HepG2 (cell line): ENCODE measurements at regions not wholly inside any gene's neighbourhood (a gene's known extent, or its start where the extent isn't known, plus 50 kb on each side); places are given as distances from the start of the nearest gene placed in this dataset.

ENCODE experiments used
- ATAC-seq: fragments of 200-7000 bp; cut with Tn5 transposase; 3 replicates; pipeline ENCODE4 v1.9.1; 2020; ENCODE audit warnings: mild to moderate bottlenecking, moderate library complexity
- BruUV-seq: library from RNA; stranded (reverse); fragments of 400-500 nt; replicated peaks from 2 replicates; lab custom pipeline; 2021; lab: Mats Ljungman, UMichigan
- CTCF ChIA-PET: fragments of 300-600 bp; formaldehyde crosslinking; extraction: SDS; loops from one replicate; lab custom pipeline; 2021; ENCODE audit warnings: low total read pairs, inconsistent platforms, low intra/inter-chr PET ratio; lab: Yijun Ruan, JAX
- POLR2A ChIA-PET: fragments of 350-600 bp; sonication (Branson Sonifier 250); formaldehyde crosslinking; loops from one replicate; lab custom pipeline; 2020; ENCODE audit warnings: antibody characterized with exemption, inconsistent platforms; lab: Yijun Ruan, JAX
- DNase-seq: peaks from one replicate; pipeline ENCODE4 v3.0.0-alpha.2; 2015; ENCODE audit warnings: low spot score
- FAIRE-seq: peaks from 3 replicates; lab custom pipeline; 2011; peaks lifted over from hg19 to GRCh38; lab: Jason Lieb, UNC
- H2AFZ ChIP-seq: one replicate; pipeline ENCODE4 v1.6.1; 2011; ENCODE audit warnings: low read length, inconsistent platforms
- H3K27ac ChIP-seq: fragments of 300-600 bp; 3 replicates; pipeline ENCODE4 v1.8.0; 2011; ENCODE audit warnings: mixed run types, mild to moderate bottlenecking, mixed read lengths, low read length, inconsistent platforms; ENCODE audit not compliant: insufficient read depth; ENCODE audit errors: extremely low read length
- H3K27me3 ChIP-seq, 2 experiments: fragments of 200-600 bp in 1 of 2; 2 replicates in 1 of 2; 3 replicates in 1 of 2; pipeline versions ENCODE4 v1.6.0 to v1.8.0; 2011; ENCODE audit warnings: low read length in 2 of 2, mild to moderate bottlenecking in 2 of 2, moderate library complexity in 2 of 2, inconsistent platforms in 1 of 2; ENCODE audit not compliant: insufficient read depth in 2 of 2, control insufficient read depth in 1 of 2
- H3K36me3 ChIP-seq, 2 experiments: fragments of 200-600 bp in 1 of 2; replicated peaks in 1 of 2; 2 replicates in 1 of 2; 3 replicates in 1 of 2; pipeline versions ENCODE4 v1.5.1 to v1.8.0; 2011; ENCODE audit warnings: low read length in 2 of 2, inconsistent platforms in 1 of 2; ENCODE audit not compliant: insufficient read depth in 2 of 2, control insufficient read depth in 1 of 2
- H3K4me1 ChIP-seq: 2 replicates; pipeline ENCODE4 v1.5.1; 2012; ENCODE audit warnings: low read length, inconsistent platforms; ENCODE audit not compliant: insufficient read depth
- H3K4me2 ChIP-seq: 2 replicates; pipeline ENCODE4 v1.6.0; 2011; ENCODE audit warnings: low read depth, low read length, inconsistent platforms
- H3K4me3 ChIP-seq, 3 experiments: fragments of 200-600 bp in 1 of 3; sonication (generic), shearing (Covaris generic) in 1 of 3; replicated peaks in 1 of 3; 2 replicates each; pipeline ENCODE4 v1.5.1; 2011 to 2016; ENCODE audit warnings: low read length in 3 of 3, inconsistent platforms in 2 of 3, low read depth in 2 of 3, mild to moderate bottlenecking in 2 of 3, control low read depth in 1 of 3, mixed read lengths in 1 of 3; ENCODE audit not compliant: insufficient read depth in 1 of 3
- H3K79me2 ChIP-seq: one replicate; pipeline ENCODE4 v1.6.1; 2011; ENCODE audit warnings: low read length, inconsistent platforms; ENCODE audit not compliant: insufficient read depth
- H3K9ac ChIP-seq: 2 replicates; pipeline ENCODE4 v1.6.0; 2011; ENCODE audit warnings: mild to moderate bottlenecking, low read depth, low read length, inconsistent platforms; ENCODE audit not compliant: insufficient read depth
- H3K9me3 ChIP-seq: 2 replicates; pipeline ENCODE4 v1.5.1; 2012; ENCODE audit warnings: mild to moderate bottlenecking, low read length
- H4K20me1 ChIP-seq: 2 replicates; pipeline ENCODE4 v1.6.0; 2011; ENCODE audit warnings: inconsistent platforms, mild to moderate bottlenecking, low read length, moderate library complexity; ENCODE audit not compliant: insufficient read depth
- ARNT ChIP-seq: fragments of 450-650 bp; IDR thresholded peaks from 2 replicates; pipeline ENCODE4 v1.6.1; 2017
- EP300 ChIP-seq, 3 experiments: sonication (generic) in 1 of 3; formaldehyde crosslinking in 1 of 3; IDR thresholded peaks; 2 replicates each; pipeline versions ENCODE4 v1.5.1 to v1.6.1; 2011 to 2020; ENCODE audit warnings: low read depth in 2 of 3, low read length in 2 of 3, borderline replicate concordance in 1 of 3, improper control_type of control experiment in 1 of 3, mild to moderate bottlenecking in 1 of 3, missing genetic modification reagents in 1 of 3, moderate library complexity in 1 of 3
- ETV5 ChIP-seq: IDR thresholded peaks from 2 replicates; pipeline ENCODE4 v1.6.1; 2018; ENCODE audit warnings: missing biosample characterization, missing genetic modification reagents, inconsistent platforms, borderline replicate concordance
- HNRNPK ChIP-seq: fragments of 200-400 bp; formaldehyde crosslinking; IDR thresholded peaks from 2 replicates; pipeline ENCODE4 v1.6.1; 2018; ENCODE audit warnings: low read length, low read depth, moderate library complexity, mild to moderate bottlenecking; ENCODE audit not compliant: poor library complexity, severe bottlenecking
- MAFF ChIP-seq: IDR thresholded peaks from 2 replicates; pipeline ENCODE4 v1.6.1; 2011; ENCODE audit warnings: low read depth, low read length, improper control_type of control experiment
- MAFK ChIP-seq, 2 experiments: IDR thresholded peaks in 1 of 2; conservative IDR thresholded peaks in 1 of 2; 2 replicates each; pipeline ENCODE4 v1.6.1; 2011; ENCODE audit warnings: improper control_type of control experiment in 2 of 2, low read length in 2 of 2
- SIN3A ChIP-seq: IDR thresholded peaks from 2 replicates; pipeline ENCODE4 v1.6.1; 2011; ENCODE audit warnings: low read depth, mild to moderate bottlenecking, control low read depth, low read length, borderline replicate concordance
- ZIK1 ChIP-seq: sonication (generic); formaldehyde crosslinking; IDR thresholded peaks from 2 replicates; pipeline ENCODE4 v1.5.0; 2020; ENCODE audit warnings: mild to moderate bottlenecking, low read depth, missing genetic modification reagents, borderline replicate concordance
- ZNF496 ChIP-seq: sonication (generic); formaldehyde crosslinking; IDR thresholded peaks from 2 replicates; pipeline ENCODE4 v1.8.1; 2023; ENCODE audit warnings: mild to moderate bottlenecking, moderate library complexity, missing genetic modification reagents; ENCODE audit not compliant: insufficient replicate concordance
- ZNF562 ChIP-seq: sonication (generic); formaldehyde crosslinking; IDR thresholded peaks from 2 replicates; pipeline ENCODE4 v1.8.0; 2022; ENCODE audit warnings: missing genetic modification reagents, borderline replicate concordance
- ZNF746 ChIP-seq: sonication (generic); formaldehyde crosslinking; IDR thresholded peaks from 2 replicates; pipeline ENCODE4 v1.8.0; 2022; ENCODE audit warnings: mild to moderate bottlenecking, missing genetic modification reagents
- ZNF776 ChIP-seq: sonication (generic); formaldehyde crosslinking; IDR thresholded peaks from 2 replicates; pipeline ENCODE4 v1.4.0; 2020; ENCODE audit warnings: mild to moderate bottlenecking, missing genetic modification reagents
- WGBS: methylation state at CpG from one replicate; pipeline ENCODE4 v1.1.6; 2017; ENCODE audit warnings: low lambda C conversion rate; 5-methylcytosine and 5-hydroxymethylcytosine counted together
- in situ Hi-C: cut with HindIII; loops from 2 replicates; pipeline ENCODE4 v1.10.0; 2017; ENCODE audit warnings: low pct_unique_long_range_greater_than_20kb; ENCODE audit not compliant: extremely low pct_ligation_motif_present
- intact Hi-C: fragments of 100-400 bp; cut with micrococcal nuclease; formaldehyde crosslinking; loops from one replicate; pipeline ENCODE4 v1.10.0; 2022; ENCODE audit not compliant: unreplicated experiment
- TF ChIP-seq, protein P1 (sequence below): sonication (generic); formaldehyde crosslinking; IDR thresholded peaks from 2 replicates; pipeline ENCODE4 v1.4.0; 2020; ENCODE audit warnings: mild to moderate bottlenecking, missing genetic modification reagents
- TF ChIP-seq, protein P2 (sequence below): sonication (generic); formaldehyde crosslinking; IDR thresholded peaks from 2 replicates; pipeline ENCODE4 v1.4.0; 2020; ENCODE audit warnings: missing genetic modification reagents
- TF ChIP-seq, protein P3 (sequence below): sonication (generic); formaldehyde crosslinking; IDR thresholded peaks from 2 replicates; pipeline ENCODE4 v1.8.0; 2022; ENCODE audit warnings: mild to moderate bottlenecking, missing genetic modification reagents, moderate library complexity

DNA sequence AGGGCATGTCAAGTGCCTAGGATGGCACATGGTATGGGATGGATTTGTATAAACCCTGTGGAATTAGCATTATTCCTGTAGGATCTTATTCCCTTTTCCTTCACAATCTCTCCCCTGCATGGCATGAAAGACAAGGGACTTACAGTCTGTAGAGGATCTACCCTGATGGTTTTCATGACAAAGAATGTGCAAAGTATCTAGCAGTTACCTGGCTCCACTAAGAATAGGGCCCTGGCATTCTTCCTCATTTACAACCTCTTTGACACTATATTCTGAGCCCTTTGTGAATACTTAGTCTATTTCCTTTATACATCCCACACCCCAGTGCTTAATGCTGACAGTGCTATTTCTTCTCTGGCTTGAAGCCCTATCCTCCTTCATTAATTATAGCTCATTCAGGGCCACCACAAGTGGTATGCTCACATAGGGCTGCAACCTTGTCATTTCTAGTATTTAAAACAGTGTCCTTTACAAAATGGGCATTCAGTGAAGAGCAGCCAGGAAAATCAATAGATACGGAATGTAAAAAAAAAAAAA is 715.3 kb downstream of the NLGN4Y start:
- Histone ChIP-seq H3K36me3 (no peaks in the 10 kb centered on the region), H3K27ac (no peak overlapping the region), H3K79me2 (no peaks in the 10 kb centered on the region), H3K27me3 (no peaks in the 10 kb centered on the region), H3K4me2 (no peak overlapping the region), H3K4me3 (no peak overlapping the region), H4K20me1 (no peaks in the 10 kb centered on the region), H3K4me1 (no peaks in the 10 kb centered on the region), H2AFZ (no peak overlapping the region), H3K9ac (no peak overlapping the region), H3K9me3 (no peaks in the 10 kb centered on the region)
- no peak for FAIRE-seq
- CTCF ChIA-PET, result no interaction called here
- DNase-seq, result no peak
- no peak for ATAC-seq
- WGBS, result 5% methylated on average over 1 of the region's 1 CpG
- POLR2A ChIA-PET, result no interaction called here
- intact Hi-C loops, result no loop called here
- in situ Hi-C loops, result no loop called here
- TF ChIP-seq, protein P1, sequence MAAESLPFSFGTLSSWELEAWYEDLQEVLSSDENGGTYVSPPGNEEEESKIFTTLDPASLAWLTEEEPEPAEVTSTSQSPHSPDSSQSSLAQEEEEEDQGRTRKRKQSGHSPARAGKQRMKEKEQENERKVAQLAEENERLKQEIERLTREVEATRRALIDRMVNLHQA (CRISPR knock-in tag), result no peak
- TF ChIP-seq MAFF (peak; percentile 80), MAFK (conservative IDR thresholded peaks at IDR 0.05 in 1 of 2, IDR thresholded peaks at IDR 0.05 in 1 of 2; ENCODE audit: low read length in 2 of 2) (peak in 1 of 2 experiments; percentile 81; a peak in 3 of 4 replicates)
- BruUV-seq, result no TSS peak

DNA sequence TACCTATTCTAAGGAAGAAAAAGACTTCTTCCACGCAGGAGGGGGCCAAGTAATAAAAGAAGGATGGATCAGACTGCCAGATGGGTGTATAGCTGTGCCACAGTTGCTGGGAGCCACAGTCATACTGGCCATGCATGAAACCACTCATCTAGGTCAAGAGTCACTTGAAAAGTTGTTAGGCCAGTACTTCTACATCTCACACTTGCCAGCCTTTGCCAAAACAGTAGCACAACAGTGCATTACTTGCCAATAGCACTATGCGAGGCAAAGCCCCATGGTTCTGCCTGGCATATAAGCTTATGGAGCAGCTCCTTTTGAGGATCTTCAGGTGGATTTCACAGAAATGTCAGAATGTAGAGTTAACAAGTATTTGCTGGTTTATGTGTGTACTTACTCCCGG is 735.0 kb downstream of the NLGN4Y start:
- no peak for FAIRE-seq
- H3K36me3 ChIP-seq, result no peaks in the 10 kb centered on the region
- ATAC-seq, result no peak
- TF ChIP-seq SIN3A (no peak), ETV5 (CRISPR knock-in tag) (no peak), ZNF776 (CRISPR knock-in tag) (no peak), EP300 (IDR thresholded peaks at IDR 0.05; ENCODE audit: low read depth in 2 of 2, low read length in 2 of 2) (no peak), EP300 (CRISPR knock-in tag; IDR thresholded peaks at IDR 0.05; ENCODE audit: borderline replicate concordance) (no peak), ZNF562 (CRISPR knock-in tag) (no peak), ZNF496 (no peak), ARNT (no peak), HNRNPK (no peak), ZNF746 (CRISPR knock-in tag) (no peak), ZIK1 (CRISPR knock-in tag) (no peak)
- TF ChIP-seq, protein P2, sequence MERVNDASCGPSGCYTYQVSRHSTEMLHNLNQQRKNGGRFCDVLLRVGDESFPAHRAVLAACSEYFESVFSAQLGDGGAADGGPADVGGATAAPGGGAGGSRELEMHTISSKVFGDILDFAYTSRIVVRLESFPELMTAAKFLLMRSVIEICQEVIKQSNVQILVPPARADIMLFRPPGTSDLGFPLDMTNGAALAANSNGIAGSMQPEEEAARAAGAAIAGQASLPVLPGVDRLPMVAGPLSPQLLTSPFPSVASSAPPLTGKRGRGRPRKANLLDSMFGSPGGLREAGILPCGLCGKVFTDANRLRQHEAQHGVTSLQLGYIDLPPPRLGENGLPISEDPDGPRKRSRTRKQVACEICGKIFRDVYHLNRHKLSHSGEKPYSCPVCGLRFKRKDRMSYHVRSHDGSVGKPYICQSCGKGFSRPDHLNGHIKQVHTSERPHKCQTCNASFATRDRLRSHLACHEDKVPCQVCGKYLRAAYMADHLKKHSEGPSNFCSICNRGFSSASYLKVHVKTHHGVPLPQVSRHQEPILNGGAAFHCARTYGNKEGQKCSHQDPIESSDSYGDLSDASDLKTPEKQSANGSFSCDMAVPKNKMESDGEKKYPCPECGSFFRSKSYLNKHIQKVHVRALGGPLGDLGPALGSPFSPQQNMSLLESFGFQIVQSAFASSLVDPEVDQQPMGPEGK, result no peak
- TF ChIP-seq, protein P3, sequence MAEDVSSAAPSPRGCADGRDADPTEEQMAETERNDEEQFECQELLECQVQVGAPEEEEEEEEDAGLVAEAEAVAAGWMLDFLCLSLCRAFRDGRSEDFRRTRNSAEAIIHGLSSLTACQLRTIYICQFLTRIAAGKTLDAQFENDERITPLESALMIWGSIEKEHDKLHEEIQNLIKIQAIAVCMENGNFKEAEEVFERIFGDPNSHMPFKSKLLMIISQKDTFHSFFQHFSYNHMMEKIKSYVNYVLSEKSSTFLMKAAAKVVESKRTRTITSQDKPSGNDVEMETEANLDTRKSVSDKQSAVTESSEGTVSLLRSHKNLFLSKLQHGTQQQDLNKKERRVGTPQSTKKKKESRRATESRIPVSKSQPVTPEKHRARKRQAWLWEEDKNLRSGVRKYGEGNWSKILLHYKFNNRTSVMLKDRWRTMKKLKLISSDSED (CRISPR knock-in tag), result no peak

More for the DNA sequence above, 735.0 kb downstream of the NLGN4Y start:
- H3K27ac ChIP-seq, result no peak overlapping the region
- ChIA-PET CTCF (no interaction called here), POLR2A (no interaction called here)
- H3K9ac ChIP-seq, result no peak overlapping the region
- H3K4me1 ChIP-seq, result no peaks in the 10 kb centered on the region
- no peak for DNase-seq
- in situ Hi-C loops, result no loop called here
- no peak overlapping the region for H3K4me3 ChIP-seq
- H2AFZ ChIP-seq, result no peak overlapping the region
- H4K20me1 ChIP-seq, result no peaks in the 10 kb centered on the region
- no peaks in the 10 kb centered on the region for H3K79me2 ChIP-seq
- H3K4me2 ChIP-seq, result no peak overlapping the region
- no TSS peak for BruUV-seq
- intact Hi-C loops, result no loop called here
- 0% methylated on average over 2 of the region's 3 CpGs for WGBS
- no peaks in the 10 kb centered on the region for H3K9me3 ChIP-seq
- no peaks in the 10 kb centered on the region for H3K27me3 ChIP-seq
